GM23338 (cell line): ENCODE measurements at regions not wholly inside any gene's neighbourhood (a gene's known extent, or its start where the extent isn't known, plus 50 kb on each side); places are given as distances from the start of the nearest gene placed in this dataset.
"Not testable (repeated sequence)": the region's sequence is repeated elsewhere in the genome, so short reads cannot be mapped to it uniquely, and the experiment has no call there.

Experiments used
- ATAC-seq: fragments of 200-7000 bp; cut with Tn5 transposase; 3 replicates; pipeline ENCODE4 v1.9.1; 2020
- DNase-seq: peaks from one replicate; pipeline ENCODE4 v3.0.0-alpha.2; 2015; ENCODE audit warnings: low spot score
- H2AFZ ChIP-seq: fragments of 200-600 bp; sonication (generic); 2 replicates; pipeline ENCODE4 v1.8.0; 2016; ENCODE audit warnings: antibody characterized with exemption, mild to moderate bottlenecking, moderate library complexity
- H3F3A ChIP-seq: fragments of 200-600 bp; sonication (generic); replicated peaks from 2 replicates; pipeline ENCODE4 v1.8.0; 2017; ENCODE audit warnings: antibody characterized with exemption, mixed run types, low read depth
- H3K27ac ChIP-seq: fragments of 200-600 bp; sonication (generic); 2 replicates; pipeline ENCODE4 v1.6.1; 2016; ENCODE audit warnings: low read depth
- H3K27me3 ChIP-seq: fragments of 200-600 bp; sonication (generic); 2 replicates; pipeline ENCODE4 v1.8.0; 2016; ENCODE audit warnings: mild to moderate bottlenecking, mixed run types, moderate library complexity; ENCODE audit not compliant: insufficient read depth
- H3K36me3 ChIP-seq: fragments of 200-600 bp; sonication (generic); 2 replicates; pipeline ENCODE4 v1.8.0; 2016; ENCODE audit warnings: mild to moderate bottlenecking; ENCODE audit not compliant: insufficient read depth
- H3K4me1 ChIP-seq: fragments of 200-600 bp; sonication (generic); 2 replicates; pipeline ENCODE4 v1.8.0; 2016; ENCODE audit warnings: mild to moderate bottlenecking, moderate library complexity; ENCODE audit not compliant: insufficient read depth
- H3K4me2 ChIP-seq: fragments of 200-600 bp; sonication (generic); 2 replicates; pipeline ENCODE4 v1.7.1; 2017; ENCODE audit warnings: mixed run types
- H3K4me3 ChIP-seq: fragments of 200-600 bp; sonication (generic); 2 replicates; pipeline ENCODE4 v1.6.1; 2016; ENCODE audit warnings: mixed run types
- H3K79me2 ChIP-seq: fragments of 200-600 bp; sonication (generic); replicated peaks from 2 replicates; pipeline ENCODE4 v1.8.0; 2017; ENCODE audit warnings: mild to moderate bottlenecking; ENCODE audit not compliant: insufficient read depth
- H3K9me2 ChIP-seq: fragments of 200-600 bp; sonication (generic); 2 replicates; pipeline ENCODE4 v1.8.0; 2017; ENCODE audit not compliant: insufficient read depth
- H4K20me1 ChIP-seq: fragments of 200-600 bp; sonication (generic); replicated peaks from 2 replicates; pipeline ENCODE4 v1.8.0; 2017; ENCODE audit warnings: mild to moderate bottlenecking; ENCODE audit not compliant: insufficient read depth
- H3K27ac Mint-ChIP-seq: 2 replicates; pipeline ENCODE4 v1.8.0; 2020; ENCODE audit warnings: inconsistent platforms, mild to moderate bottlenecking, moderate library complexity, mixed read lengths
- H3K27me3 Mint-ChIP-seq: 3 replicates; pipeline ENCODE4 v1.8.0; 2022; ENCODE audit warnings: low read depth, mild to moderate bottlenecking, moderate library complexity, mixed read lengths, inconsistent platforms; ENCODE audit not compliant: insufficient read depth, poor library complexity
- H3K36me3 Mint-ChIP-seq: 3 replicates; pipeline ENCODE4 v1.8.0; 2021; ENCODE audit warnings: low read depth, mild to moderate bottlenecking, inconsistent platforms, moderate library complexity, mixed read lengths
- H3K4me1 Mint-ChIP-seq: 3 replicates; pipeline ENCODE4 v1.8.0; 2020; ENCODE audit warnings: mild to moderate bottlenecking, inconsistent platforms, mixed read lengths
- H3K4me3 Mint-ChIP-seq: 3 replicates; pipeline ENCODE4 v1.8.0; 2021; ENCODE audit warnings: moderate library complexity, mild to moderate bottlenecking, inconsistent platforms, mixed read lengths
- H3K9me3 Mint-ChIP-seq: 3 replicates; pipeline ENCODE4 v1.8.0; 2020; ENCODE audit warnings: moderate library complexity, mild to moderate bottlenecking, inconsistent platforms, mixed read lengths
- CREB1 ChIP-seq: fragments of 250-450 bp; sonication (Bioruptor Pico); IDR thresholded peaks from 2 replicates; pipeline ENCODE4 v1.5.0; 2020; ENCODE audit warnings: low read depth, mild to moderate bottlenecking, moderate library complexity
- CTCF ChIP-seq, 2 experiments: fragments of 200-600 bp in 1 of 2; sonication (generic) in 1 of 2; conservative IDR thresholded peaks; 2 replicates each; pipeline versions ENCODE4 v1.5.1 to v1.6.1; 2016 to 2017; ENCODE audit warnings: antibody characterized with exemption in 2 of 2, low read depth in 2 of 2, mild to moderate bottlenecking in 2 of 2, moderate library complexity in 1 of 2
- EZH2 ChIP-seq: fragments of 200-600 bp; sonication (generic); IDR thresholded peaks from one replicate; pipeline ENCODE4 v1.8.0; 2017; ENCODE audit warnings: antibody characterized with exemption, mild to moderate bottlenecking, low read depth; ENCODE audit not compliant: unreplicated experiment
- EZH2phosphoT487 ChIP-seq: fragments of 200-600 bp; sonication (generic); IDR thresholded peaks from one replicate; pipeline ENCODE4 v1.8.1; 2018; ENCODE audit warnings: antibody characterized with exemption; ENCODE audit not compliant: unreplicated experiment
- JUNB ChIP-seq: IDR thresholded peaks from one replicate; pipeline ENCODE4 v1.6.1; 2016; ENCODE audit warnings: antibody characterized with exemption; ENCODE audit not compliant: unreplicated experiment
- NANOG ChIP-seq: IDR thresholded peaks from 2 replicates; pipeline ENCODE4 v1.6.1; 2016; ENCODE audit warnings: antibody characterized with exemption, borderline replicate concordance
- POLR2AphosphoS5 ChIP-seq: IDR thresholded peaks from 2 replicates; pipeline ENCODE4 v1.6.1; 2016; ENCODE audit warnings: antibody characterized with exemption, low read depth
- REST ChIP-seq: IDR thresholded peaks from one replicate; pipeline ENCODE4 v1.6.1; 2018; ENCODE audit warnings: antibody characterized with exemption; ENCODE audit not compliant: unreplicated experiment
- STAT1 ChIP-seq: IDR thresholded peaks from one replicate; pipeline ENCODE4 v1.6.1; 2016; ENCODE audit warnings: antibody characterized with exemption; ENCODE audit not compliant: unreplicated experiment
- ZNF331 ChIP-seq: fragments of 250-450 bp; sonication (Bioruptor Pico); IDR thresholded peaks from 2 replicates; pipeline ENCODE4 v1.5.0; 2020; ENCODE audit warnings: low read depth, mild to moderate bottlenecking, moderate library complexity

- peak; percentile 25; the same call in 1 of the 2 replicates for TF ChIP-seq NANOG
- 0 out of 2 replicates have a peak, but pooled peaks have one; percentile 20 for TF ChIP-seq POLR2AphosphoS5
- Mint-ChIP-seq H3K4me1 (peaks cover 23% of the 10 kb centered on the region), H3K27ac (peak overlapping the region; percentile 76; the same call in 1 of the 2 replicates)
- H3K36me3 ChIP-seq, H3F3A ChIP-seq, ATAC-seq, H3K9me3 Mint-ChIP-seq, H3K4me2 ChIP-seq, H2AFZ ChIP-seq, H4K20me1 ChIP-seq, H3K9me2 ChIP-seq, H3K36me3 Mint-ChIP-seq, H3K27me3 Mint-ChIP-seq, DNase-seq, H3K4me3 Mint-ChIP-seq, H3K27me3 ChIP-seq: not testable (repeated sequence)
- Histone ChIP-seq H3K4me3 (peak overlapping the region; percentile 32; the same call in 1 of the 2 replicates), H3K79me2 (peaks cover 21% of the 10 kb centered on the region), H3K4me1 (peaks cover 21% of the 10 kb centered on the region), H3K27ac (peak overlapping the region; percentile 97)
These were observed 179.0 kb downstream of the RASEF start for GRCh38 chr9:82883974-82884373.

DNA sequence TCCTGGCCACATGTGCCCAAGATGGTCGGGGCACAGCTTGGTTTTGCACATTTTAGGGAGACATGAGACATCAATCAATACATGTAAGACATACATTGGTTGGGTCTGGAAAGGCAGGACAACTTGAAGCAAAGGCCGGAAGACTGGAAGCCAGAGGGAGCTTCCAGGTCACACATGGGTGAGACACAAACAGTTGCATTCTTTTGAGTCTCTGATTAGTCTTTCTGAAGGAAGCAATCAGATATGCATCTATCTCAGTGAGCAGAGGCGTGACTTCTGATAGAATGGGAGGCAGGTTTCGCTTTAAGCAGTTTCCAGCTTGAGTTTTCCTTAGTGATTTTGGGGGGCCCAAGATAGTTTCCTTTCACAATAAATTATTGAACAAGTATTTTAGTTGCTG is 172.5 kb downstream of the RASEF start:
- Mint-ChIP-seq H3K27me3 (no peaks in the 10 kb centered on the region), H3K4me3 (no peak overlapping the region), H3K27ac (no peak overlapping the region), H3K4me1 (peaks cover 12% of the 10 kb centered on the region), H3K9me3 (peaks cover 8% of the 10 kb centered on the region; the same call in 2 of the 3 replicates), H3K36me3 (peaks cover 17% of the 10 kb centered on the region)
- TF ChIP-seq NANOG, result no peak
- no peak for TF ChIP-seq CREB1 (CRISPR knock-in tag)
- Histone ChIP-seq H2AFZ (no peak overlapping the region), H3K36me3 (no peaks in the 10 kb centered on the region; the same call in 1 of the 2 replicates), H3K9me2 (peaks cover 31% of the 10 kb centered on the region), H3F3A (0 out of 2 replicates have a peak, but pooled peaks cover 3% of the 10 kb centered on the region), H3K27me3 (no peaks in the 10 kb centered on the region), H3K27ac (peak overlapping the region; percentile 95; the same call in 1 of the 2 replicates), H3K79me2 (no peaks in the 10 kb centered on the region), H3K4me1 (peaks cover 34% of the 10 kb centered on the region), H4K20me1 (no peaks in the 10 kb centered on the region), H3K4me3 (no peak overlapping the region), H3K4me2 (no peak overlapping the region)
- DNase-seq (no peak), ATAC-seq (no peak)

DNA sequence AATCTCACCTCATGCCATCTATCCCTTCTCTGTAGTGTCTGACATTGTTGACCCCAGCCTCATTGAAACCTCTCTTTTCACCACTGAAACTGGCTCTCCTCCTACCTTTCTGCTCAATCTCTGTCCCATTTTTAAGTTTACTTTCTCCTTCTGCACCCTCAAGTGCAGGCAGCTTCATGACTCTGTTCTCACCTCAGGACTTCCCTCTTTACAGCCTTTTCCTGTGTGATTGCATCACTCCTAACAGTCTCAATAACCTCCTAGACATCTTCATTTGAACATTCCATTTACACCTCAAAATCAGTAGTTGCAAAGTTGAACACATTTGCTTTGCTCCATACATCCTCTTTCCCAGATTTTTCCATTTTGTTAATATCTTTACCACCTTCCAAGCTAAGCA is 172.1 kb downstream of the RASEF start:
- ATAC-seq, result no peak
- Mint-ChIP-seq H3K27me3 (no peaks in the 10 kb centered on the region), H3K9me3 (peaks cover 8% of the 10 kb centered on the region; the same call in 2 of the 3 replicates), H3K36me3 (peaks cover 17% of the 10 kb centered on the region; the same call in 2 of the 3 replicates), H3K27ac (no peak overlapping the region), H3K4me3 (no peak overlapping the region), H3K4me1 (peaks cover 11% of the 10 kb centered on the region)
- H3K9me2 ChIP-seq, result peaks cover 33% of the 10 kb centered on the region
- no peaks in the 10 kb centered on the region for H3K79me2 ChIP-seq
- H3K4me3 ChIP-seq, result no peak overlapping the region
- no peaks in the 10 kb centered on the region; the same call in none of the 2 replicates for H3K36me3 ChIP-seq
- DNase-seq, result no peak
- peaks cover 38% of the 10 kb centered on the region for H3K4me1 ChIP-seq
- no peak overlapping the region for H3K27ac ChIP-seq
- H3K27me3 ChIP-seq, result no peaks in the 10 kb centered on the region
- H2AFZ ChIP-seq, result no peak overlapping the region
- H3K4me2 ChIP-seq, result no peak overlapping the region
- 0 out of 2 replicates have a peak, but pooled peaks cover 3% of the 10 kb centered on the region for H3F3A ChIP-seq
- H4K20me1 ChIP-seq, result no peaks in the 10 kb centered on the region
- TF ChIP-seq ZNF331 (no peak), POLR2AphosphoS5 (no peak), JUNB (no peak), EZH2phosphoT487 (no peak), REST (no peak), STAT1 (no peak), CTCF (conservative IDR thresholded peaks at IDR 0.05; ENCODE audit: low read depth in 2 of 2) (no peak), CREB1 (CRISPR knock-in tag) (no peak), EZH2 (no peak)
